ENCODE measurements at regions not wholly inside any gene's neighbourhood (a gene's known extent, or its start where the extent isn't known, plus 50 kb on each side); places are given as distances from the start of the nearest gene placed in this dataset.

- ATAC-seq (replicated peaks in 1 of 4), result no peak
- H3K4me1 ChIP-seq (ENCODE audit: control insufficient read depth in 1 of 2, extremely low read depth in 1 of 2, insufficient read depth in 2 of 2, low read length in 2 of 2), result no peaks in the 10 kb centered on the region
- H3K36me3 ChIP-seq (ENCODE audit: control insufficient read depth in 2 of 2, extremely low read depth in 1 of 2, insufficient read depth in 1 of 2, low read length in 1 of 2), result no peaks in the 10 kb centered on the region
- H3K4me3 ChIP-seq (ENCODE audit: control insufficient read depth in 1 of 2, extremely low read depth in 1 of 2, low read length in 1 of 2), result no peak overlapping the region
- no peaks in the 10 kb centered on the region for H3K4me1 Mint-ChIP-seq
- no peaks in the 10 kb centered on the region for H3K9me3 ChIP-seq
- H3K27ac Mint-ChIP-seq, result no peak overlapping the region
- ChIA-PET CTCF (no interaction called here), POLR2A (no interaction called here)
- H3K9me3 Mint-ChIP-seq, result peaks cover 0 to 2% (median 0%) of the 10 kb centered on the region in 3 donors
- no peaks in the 10 kb centered on the region for H3K36me3 Mint-ChIP-seq
- peaks cover 0 to 2% of the 10 kb centered on the region in 2 experiments for H3K27me3 ChIP-seq (replicated peaks in 1 of 2; ENCODE audit: control insufficient read depth in 2 of 2, extremely low read depth in 1 of 2, insufficient read depth in 2 of 2, low read length in 1 of 2)
- 100% methylated on average over 1 of the region's 1 CpG for WGBS (ENCODE audit: insufficient coverage)
- peaks cover 3 to 7% of the 10 kb centered on the region in 2 donors for H3K27me3 Mint-ChIP-seq
- no peak for DNase-seq
- H3K27ac ChIP-seq (ENCODE audit: low read length), result no peak overlapping the region
- H3K4me3 Mint-ChIP-seq, result no peak overlapping the region
These were observed 355.6 kb downstream of the LRIG3 start for GRCh38 chr12:58564721-58565120.

GRCh38 chr12:58566599-58566998, 353.7 kb downstream of the LRIG3 start:
- ATAC-seq (replicated peaks in 1 of 4) (no peak), DNase-seq (no peak)
- H3K4me3 ChIP-seq (ENCODE audit: control insufficient read depth in 1 of 2, extremely low read depth in 1 of 2, low read length in 1 of 2), result no peak overlapping the region
- Mint-ChIP-seq H3K4me1 (no peaks in the 10 kb centered on the region), H3K36me3 (no peaks in the 10 kb centered on the region), H3K27ac (no peak overlapping the region), H3K27me3 (peaks cover 3 to 7% of the 10 kb centered on the region in 2 donors), H3K4me3 (no peak overlapping the region), H3K9me3 (peaks cover 0 to 2% (median 0%) of the 10 kb centered on the region in 3 donors)
- no peak overlapping the region for H3K27ac ChIP-seq (ENCODE audit: low read length)
- no peaks in the 10 kb centered on the region for H3K4me1 ChIP-seq (ENCODE audit: control insufficient read depth in 1 of 2, extremely low read depth in 1 of 2, insufficient read depth in 2 of 2, low read length in 2 of 2)
- WGBS (ENCODE audit: insufficient coverage), result 90% methylated on average over 2 of the region's 3 CpGs
- CTCF ChIA-PET, result no interaction called here
- no peaks in the 10 kb centered on the region for H3K9me3 ChIP-seq
- peaks cover 0 to 2% of the 10 kb centered on the region in 2 experiments for H3K27me3 ChIP-seq (replicated peaks in 1 of 2; ENCODE audit: control insufficient read depth in 2 of 2, extremely low read depth in 1 of 2, insufficient read depth in 2 of 2, low read length in 1 of 2)
- no peaks in the 10 kb centered on the region for H3K36me3 ChIP-seq (ENCODE audit: control insufficient read depth in 2 of 2, extremely low read depth in 1 of 2, insufficient read depth in 1 of 2, low read length in 1 of 2)
- POLR2A ChIA-PET, result no interaction called here

GRCh38 chr12:58567189-58567588, 353.1 kb downstream of the LRIG3 start:
- Mint-ChIP-seq H3K9me3 (peaks cover 0 to 2% (median 0%) of the 10 kb centered on the region in 3 donors), H3K27me3 (peaks cover 3 to 7% of the 10 kb centered on the region in 2 donors), H3K4me1 (no peaks in the 10 kb centered on the region), H3K36me3 (no peaks in the 10 kb centered on the region), H3K4me3 (no peak overlapping the region), H3K27ac (no peak overlapping the region)
- Histone ChIP-seq H3K27me3 (replicated peaks in 1 of 2; ENCODE audit: control insufficient read depth in 2 of 2, extremely low read depth in 1 of 2, insufficient read depth in 2 of 2, low read length in 1 of 2) (no peaks in the 10 kb centered on the region), H3K36me3 (ENCODE audit: control insufficient read depth in 2 of 2, extremely low read depth in 1 of 2, insufficient read depth in 1 of 2, low read length in 1 of 2) (no peaks in the 10 kb centered on the region), H3K4me3 (ENCODE audit: control insufficient read depth in 1 of 2, extremely low read depth in 1 of 2, low read length in 1 of 2) (no peak overlapping the region), H3K9me3 (no peaks in the 10 kb centered on the region), H3K4me1 (ENCODE audit: control insufficient read depth in 1 of 2, extremely low read depth in 1 of 2, insufficient read depth in 2 of 2, low read length in 2 of 2) (no peaks in the 10 kb centered on the region), H3K27ac (ENCODE audit: low read length) (no peak overlapping the region)
- 100% methylated on average over 1 of the region's 1 CpG for WGBS (ENCODE audit: insufficient coverage)
- DNase-seq (no peak), ATAC-seq (replicated peaks in 1 of 4) (no peak)
- ChIA-PET CTCF (no interaction called here), POLR2A (no interaction called here)

GRCh38 chr12:58570411-58570810, 349.9 kb downstream of the LRIG3 start:
- ATAC-seq (replicated peaks in 1 of 4) (no peak), DNase-seq (no peak)
- Mint-ChIP-seq H3K9me3 (peaks cover 0 to 2% (median 0%) of the 10 kb centered on the region in 3 donors), H3K27me3 (peaks cover 0 to 7% of the 10 kb centered on the region in 2 donors), H3K4me3 (no peak overlapping the region), H3K27ac (no peak overlapping the region), H3K4me1 (no peaks in the 10 kb centered on the region), H3K36me3 (no peaks in the 10 kb centered on the region)
- H3K4me1 ChIP-seq (ENCODE audit: control insufficient read depth in 1 of 2, extremely low read depth in 1 of 2, insufficient read depth in 2 of 2, low read length in 2 of 2), result no peaks in the 10 kb centered on the region
- no peaks in the 10 kb centered on the region for H3K9me3 ChIP-seq
- no peaks in the 10 kb centered on the region for H3K27me3 ChIP-seq (replicated peaks in 1 of 2; ENCODE audit: control insufficient read depth in 2 of 2, extremely low read depth in 1 of 2, insufficient read depth in 2 of 2, low read length in 1 of 2)
- H3K27ac ChIP-seq (ENCODE audit: low read length), result no peak overlapping the region
- ChIA-PET CTCF (no interaction called here), POLR2A (no interaction called here)
- H3K36me3 ChIP-seq (ENCODE audit: control insufficient read depth in 2 of 2, extremely low read depth in 1 of 2, insufficient read depth in 1 of 2, low read length in 1 of 2), result no peaks in the 10 kb centered on the region
- H3K4me3 ChIP-seq (ENCODE audit: control insufficient read depth in 1 of 2, extremely low read depth in 1 of 2, low read length in 1 of 2), result no peak overlapping the region
- 100% methylated on average over 1 of the region's 1 CpG for WGBS (ENCODE audit: insufficient coverage)

GRCh38 chr12:58575256-58575655, 345.0 kb downstream of the LRIG3 start:
- H3K4me1 Mint-ChIP-seq, result no peaks in the 10 kb centered on the region
- DNase-seq, result no peak
- no peaks in the 10 kb centered on the region for H3K9me3 ChIP-seq
- ChIA-PET POLR2A (no interaction called here), CTCF (no interaction called here)
- no peaks in the 10 kb centered on the region for H3K4me1 ChIP-seq (ENCODE audit: control insufficient read depth in 1 of 2, extremely low read depth in 1 of 2, insufficient read depth in 2 of 2, low read length in 2 of 2)
- ATAC-seq (replicated peaks in 1 of 4), result no peak
- H3K36me3 Mint-ChIP-seq, result no peaks in the 10 kb centered on the region
- H3K27ac ChIP-seq (ENCODE audit: low read length), result no peak overlapping the region
- no peak overlapping the region for H3K27ac Mint-ChIP-seq
- no peaks in the 10 kb centered on the region for H3K27me3 Mint-ChIP-seq
- no peak overlapping the region for H3K4me3 ChIP-seq (ENCODE audit: control insufficient read depth in 1 of 2, extremely low read depth in 1 of 2, low read length in 1 of 2)
- H3K9me3 Mint-ChIP-seq, result no peaks in the 10 kb centered on the region
- no peak overlapping the region for H3K4me3 Mint-ChIP-seq
- WGBS (ENCODE audit: insufficient coverage), result 40% methylated on average over 2 of the region's 5 CpGs
- no peaks in the 10 kb centered on the region for H3K36me3 ChIP-seq (ENCODE audit: control insufficient read depth in 2 of 2, extremely low read depth in 1 of 2, insufficient read depth in 1 of 2, low read length in 1 of 2)
- H3K27me3 ChIP-seq (replicated peaks in 1 of 2; ENCODE audit: control insufficient read depth in 2 of 2, extremely low read depth in 1 of 2, insufficient read depth in 2 of 2, low read length in 1 of 2), result no peaks in the 10 kb centered on the region

- no peaks in the 10 kb centered on the region for H3K9me3 Mint-ChIP-seq
- Histone ChIP-seq H3K36me3 (ENCODE audit: control insufficient read depth in 2 of 2, extremely low read depth in 1 of 2, insufficient read depth in 1 of 2, low read length in 1 of 2) (no peaks in the 10 kb centered on the region), H3K4me3 (ENCODE audit: control insufficient read depth in 1 of 2, extremely low read depth in 1 of 2, low read length in 1 of 2) (no peak overlapping the region), H3K27ac (ENCODE audit: low read length) (no peak overlapping the region), H3K9me3 (no peaks in the 10 kb centered on the region), H3K27me3 (replicated peaks in 1 of 2; ENCODE audit: control insufficient read depth in 2 of 2, extremely low read depth in 1 of 2, insufficient read depth in 2 of 2, low read length in 1 of 2) (no peaks in the 10 kb centered on the region), H3K4me1 (ENCODE audit: control insufficient read depth in 1 of 2, extremely low read depth in 1 of 2, insufficient read depth in 2 of 2, low read length in 2 of 2) (no peaks in the 10 kb centered on the region)
- H3K4me1 Mint-ChIP-seq, result no peaks in the 10 kb centered on the region
- no peak for ATAC-seq (replicated peaks in 1 of 4)
- no peak overlapping the region for H3K27ac Mint-ChIP-seq
- no peak for DNase-seq
- H3K27me3 Mint-ChIP-seq, result no peaks in the 10 kb centered on the region
- no peak overlapping the region for H3K4me3 Mint-ChIP-seq
- ChIA-PET CTCF (no interaction called here), POLR2A (no interaction called here)
- H3K36me3 Mint-ChIP-seq, result no peaks in the 10 kb centered on the region
- WGBS (ENCODE audit: insufficient coverage), result no CpG with 5 or more reads among the region's 5 CpGs
These were observed 344.2 kb downstream of the LRIG3 start for GRCh38 chr12:58576081-58576480.

- H3K27me3 Mint-ChIP-seq, result no peaks in the 10 kb centered on the region
- H3K4me1 ChIP-seq (ENCODE audit: control insufficient read depth in 1 of 2, extremely low read depth in 1 of 2, insufficient read depth in 2 of 2, low read length in 2 of 2), result no peaks in the 10 kb centered on the region
- CTCF ChIA-PET, result no interaction called here
- no peak overlapping the region for H3K4me3 ChIP-seq (ENCODE audit: control insufficient read depth in 1 of 2, extremely low read depth in 1 of 2, low read length in 1 of 2)
- H3K27ac ChIP-seq (ENCODE audit: low read length), result no peak overlapping the region
- no peaks in the 10 kb centered on the region for H3K4me1 Mint-ChIP-seq
- H3K4me3 Mint-ChIP-seq, result no peak overlapping the region
- WGBS (ENCODE audit: insufficient coverage), result 60% methylated on average over 2 of the region's 5 CpGs
- H3K27me3 ChIP-seq (replicated peaks in 1 of 2; ENCODE audit: control insufficient read depth in 2 of 2, extremely low read depth in 1 of 2, insufficient read depth in 2 of 2, low read length in 1 of 2), result no peaks in the 10 kb centered on the region
- DNase-seq, result no peak
- H3K27ac Mint-ChIP-seq, result no peak overlapping the region
- H3K9me3 Mint-ChIP-seq, result no peaks in the 10 kb centered on the region
- no peak for ATAC-seq (replicated peaks in 1 of 4)
- H3K36me3 ChIP-seq (ENCODE audit: control insufficient read depth in 2 of 2, extremely low read depth in 1 of 2, insufficient read depth in 1 of 2, low read length in 1 of 2), result no peaks in the 10 kb centered on the region
- POLR2A ChIA-PET, result no interaction called here
- H3K9me3 ChIP-seq, result no peaks in the 10 kb centered on the region
- no peaks in the 10 kb centered on the region for H3K36me3 Mint-ChIP-seq
These were observed 343.4 kb downstream of the LRIG3 start for GRCh38 chr12:58576916-58577315.
